Ascending aorta (tissue), 2 donors: ENCODE measurements at regions not wholly inside any gene's neighbourhood (a gene's known extent, or its start where the extent isn't known, plus 50 kb on each side); places are given as distances from the start of the nearest gene placed in this dataset.
A peak's percentile ranks its signal among the peaks of the same experiment; 100 is the strongest.

Experiments used
- DNase-seq, 2 donors: peaks; one replicate each; pipeline ENCODE4 v3.0.0-alpha.2; 2019; ENCODE audit warnings: low spot score in 2 of 2
- H3K27ac ChIP-seq, 2 donors: fragments of 200-600 bp; sonication (generic); one replicate each; pipeline ENCODE4 v1.5.1; 2016 to 2017; ENCODE audit warnings: mild to moderate bottlenecking in 1 of 2
- H3K27me3 ChIP-seq: fragments of 200-600 bp; sonication (generic); one replicate; pipeline ENCODE4 v1.5.1; 2017
- H3K36me3 ChIP-seq, 2 donors: fragments of 200-600 bp; sonication (generic); one replicate each; pipeline ENCODE4 v1.5.1; 2016
- H3K4me1 ChIP-seq, 2 donors: fragments of 200-600 bp; sonication (generic); one replicate each; pipeline ENCODE4 v1.5.1; 2016 to 2017; ENCODE audit warnings: mild to moderate bottlenecking in 1 of 2
- H3K4me3 ChIP-seq, 2 donors: fragments of 200-600 bp; sonication (generic); one replicate each; pipeline ENCODE4 v1.5.1; 2016 to 2017; ENCODE audit warnings: mild to moderate bottlenecking in 1 of 2
- H3K9me3 ChIP-seq, 2 donors: fragments of 200-600 bp; sonication (generic); one replicate each; pipeline ENCODE4 v1.5.1; 2016
- CTCF ChIP-seq, 3 experiments: fragments of 200-600 bp in 2 of 3; fragments of 450-650 bp in 1 of 3; sonication (generic) in 2 of 3; IDR thresholded peaks; one replicate each; pipeline ENCODE4 v1.5.1; 2016 to 2019; ENCODE audit warnings: antibody characterized with exemption in 3 of 3, mild to moderate bottlenecking in 1 of 3, moderate library complexity in 1 of 3
- intact Hi-C: fragments of 100-400 bp; cut with DNase I; formaldehyde crosslinking; loops from one replicate; pipeline ENCODE4 v1.15.1; 2023

GRCh38 chr5:159774476-159775031 lies 141.7 kb upstream of the ADRA1B start:
- no peak for DNase-seq
- Histone ChIP-seq H3K4me3 (no peak overlapping the region), H3K27ac (peak overlapping the region; percentile 94 to 95), H3K4me1 (peaks cover 3 to 41% of the 10 kb centered on the region in 2 donors), H3K36me3 (no peaks in the 10 kb centered on the region), H3K9me3 (no peaks in the 10 kb centered on the region), H3K27me3 (no peaks in the 10 kb centered on the region)
- no peak for TF ChIP-seq CTCF (IDR thresholded peaks at IDR 0.05)
- intact Hi-C loops: loop anchor here (5.0 kb wide), 1 partner anchor 257 kb away; no protein-coding TSS in a partner anchor

GRCh38 chr5:159775890-159776289 lies 140.4 kb upstream of the ADRA1B start:
- Histone ChIP-seq H3K4me3 (no peak overlapping the region), H3K27ac (peak overlapping the region; percentile 94 to 95), H3K27me3 (no peaks in the 10 kb centered on the region), H3K36me3 (no peaks in the 10 kb centered on the region), H3K9me3 (no peaks in the 10 kb centered on the region), H3K4me1 (peaks cover 3 to 53% of the 10 kb centered on the region in 2 donors)
- no peak for TF ChIP-seq CTCF (IDR thresholded peaks at IDR 0.05)
- no peak for DNase-seq
- intact Hi-C loops: no loop called here

GRCh38 chr5:159777049-159777660 lies 139.1 kb upstream of the ADRA1B start:
- Histone ChIP-seq H3K36me3 (no peaks in the 10 kb centered on the region), H3K27ac (peak overlapping the region; percentile 94 to 95), H3K4me1 (peaks cover 5 to 59% of the 10 kb centered on the region in 2 donors), H3K27me3 (no peaks in the 10 kb centered on the region), H3K4me3 (no peak overlapping the region), H3K9me3 (no peaks in the 10 kb centered on the region)
- no peak for DNase-seq
- intact Hi-C loops: no loop called here
- no peak for TF ChIP-seq CTCF (IDR thresholded peaks at IDR 0.05)

- Histone ChIP-seq H3K36me3 (no peaks in the 10 kb centered on the region), H3K4me1 (peaks cover 10 to 59% of the 10 kb centered on the region in 2 donors), H3K4me3 (no peak overlapping the region), H3K9me3 (no peaks in the 10 kb centered on the region), H3K27me3 (no peaks in the 10 kb centered on the region), H3K27ac (peak overlapping the region; percentile 94 to 95)
- TF ChIP-seq CTCF (IDR thresholded peaks at IDR 0.05): no peak
- intact Hi-C loops: no loop called here
- no peak for DNase-seq
Measured at GRCh38 chr5:159779481-159779880, 136.8 kb upstream of the ADRA1B start.

- no peaks in the 10 kb centered on the region for H3K9me3 ChIP-seq
- intact Hi-C loops: loop anchor here (5.0 to 10.0 kb wide), 2 partner anchors 195 to 328 kb away; no protein-coding TSS in a partner anchor
- peak overlapping the region; percentile 94 to 95 for H3K27ac ChIP-seq
Measured at GRCh38 chr5:159780246-159780645, 136.0 kb upstream of the ADRA1B start.

More at GRCh38 chr5:159780246-159780645, 136.0 kb upstream of the ADRA1B start:
- TF ChIP-seq CTCF (IDR thresholded peaks at IDR 0.05): no peak
- Histone ChIP-seq H3K27me3 (no peaks in the 10 kb centered on the region), H3K4me1 (peaks cover 10 to 65% of the 10 kb centered on the region in 2 donors), H3K4me3 (no peak overlapping the region), H3K36me3 (no peaks in the 10 kb centered on the region)
- DNase-seq: no peak
